Neural cell (in vitro differentiated cells): ENCODE measurements at regions not wholly inside any gene's neighbourhood (a gene's known extent, or its start where the extent isn't known, plus 50 kb on each side); places are given as distances from the start of the nearest gene placed in this dataset.

Source experiments
- H2AFZ ChIP-seq: fragments of 200-600, 300-800 bp; sonication (generic), shearing (Covaris generic); 2 replicates; pipeline ENCODE4 v1.6.0; 2014; ENCODE audit warnings: low read depth, mild to moderate bottlenecking, antibody characterized with exemption, low read length, moderate library complexity
- H3F3A ChIP-seq: fragments of 200-600 bp; shearing (Covaris generic); 2 replicates; pipeline ENCODE4 v1.6.1; 2016; ENCODE audit warnings: mild to moderate bottlenecking, moderate library complexity, mixed read lengths, antibody characterized with exemption, low read length; ENCODE audit not compliant: insufficient read depth, poor library complexity, severe bottlenecking
- H3K27ac ChIP-seq: fragments of 200-600, 300-800 bp; sonication (generic), shearing (Covaris generic); 2 replicates; pipeline ENCODE4 v1.5.1; 2014; ENCODE audit warnings: mild to moderate bottlenecking, low read length, moderate library complexity
- H3K27me3 ChIP-seq: fragments of 300-800, 200-600 bp; sonication (generic), shearing (Covaris generic); 2 replicates; pipeline ENCODE4 v1.6.0; 2014; ENCODE audit warnings: mild to moderate bottlenecking, low read depth, low read length, moderate library complexity; ENCODE audit not compliant: insufficient read depth
- H3K36me3 ChIP-seq: fragments of 300-800, 200-600 bp; sonication (generic), shearing (Covaris generic); 2 replicates; pipeline ENCODE4 v1.5.1; 2014; ENCODE audit warnings: mild to moderate bottlenecking, antibody characterized with exemption, low read length, moderate library complexity; ENCODE audit not compliant: insufficient read depth
- H3K4me2 ChIP-seq: fragments of 300-800, 200-600 bp; sonication (generic), shearing (Covaris generic); 2 replicates; pipeline ENCODE4 v1.6.0; 2014; ENCODE audit warnings: mild to moderate bottlenecking, low read length
- H3K4me3 ChIP-seq: fragments of 300-800, 200-600 bp; sonication (generic), shearing (Covaris generic); 2 replicates; pipeline ENCODE4 v1.5.1; 2014; ENCODE audit warnings: mild to moderate bottlenecking, low read length, moderate library complexity
- H3K79me2 ChIP-seq: fragments of 200-600 bp; shearing (Covaris generic); replicated peaks from 2 replicates; pipeline ENCODE4 v1.6.0; 2014; ENCODE audit warnings: mild to moderate bottlenecking, low read length, moderate library complexity; ENCODE audit not compliant: insufficient read depth
- H3K9ac ChIP-seq: fragments of 300-800, 200-600 bp; sonication (generic), shearing (Covaris generic); 2 replicates; pipeline ENCODE4 v1.6.1; 2016; ENCODE audit warnings: mild to moderate bottlenecking, low read length, mixed read lengths
- H3K9me2 ChIP-seq: fragments of 200-600 bp; shearing (Covaris generic); 2 replicates; pipeline ENCODE4 v1.6.1; 2016; ENCODE audit warnings: mild to moderate bottlenecking, low read length, mixed read lengths; ENCODE audit not compliant: insufficient read depth
- H3K9me3 ChIP-seq: fragments of 200-600, 300-800 bp; sonication (generic), shearing (Covaris generic); 2 replicates; pipeline ENCODE4 v1.6.1; 2016; ENCODE audit warnings: mild to moderate bottlenecking, mixed run types, low read length, moderate library complexity, mixed read lengths
- H4K20me1 ChIP-seq: fragments of 200-600 bp; shearing (Covaris generic); 2 replicates; pipeline ENCODE4 v1.6.1; 2016; ENCODE audit warnings: mild to moderate bottlenecking, mixed run types; ENCODE audit not compliant: insufficient read depth
- CTCF ChIP-seq: fragments of 450-650 bp; IDR thresholded peaks from 2 replicates; pipeline ENCODE4 v1.5.1; 2014; ENCODE audit warnings: antibody characterized with exemption, mild to moderate bottlenecking, moderate library complexity; ENCODE audit not compliant: poor library complexity, severe bottlenecking
- EP300 ChIP-seq: fragments of 450-650 bp; conservative IDR thresholded peaks from 2 replicates; pipeline ENCODE4 v1.6.1; 2014; ENCODE audit warnings: antibody characterized with exemption, mild to moderate bottlenecking, moderate library complexity; ENCODE audit not compliant: poor library complexity, severe bottlenecking
- EZH2 ChIP-seq: fragments of 200-600, 300-800 bp; shearing (Covaris generic), sonication (generic); IDR thresholded peaks from 2 replicates; pipeline ENCODE4 v1.6.1; 2014; ENCODE audit warnings: antibody characterized with exemption, low read length, borderline replicate concordance, mild to moderate bottlenecking; ENCODE audit not compliant: insufficient read depth, poor library complexity, severe bottlenecking
- MXI1 ChIP-seq: fragments of 450-650 bp; conservative IDR thresholded peaks from 2 replicates; pipeline ENCODE4 v1.6.1; 2014; ENCODE audit warnings: antibody characterized with exemption, mild to moderate bottlenecking; ENCODE audit not compliant: poor library complexity, severe bottlenecking
- POLR2AphosphoS5 ChIP-seq: IDR thresholded peaks from 2 replicates; pipeline ENCODE4 v1.6.1; 2012
- RAD21 ChIP-seq: fragments of 450-650 bp; conservative IDR thresholded peaks from 2 replicates; pipeline ENCODE4 v1.6.1; 2014; ENCODE audit warnings: antibody characterized with exemption, mild to moderate bottlenecking, moderate library complexity
- REST ChIP-seq: IDR thresholded peaks from 2 replicates; pipeline ENCODE4 v1.6.1; 2012; ENCODE audit warnings: borderline replicate concordance
- SMC3 ChIP-seq: fragments of 450-650 bp; conservative IDR thresholded peaks from 2 replicates; pipeline ENCODE4 v1.6.1; 2014; ENCODE audit warnings: antibody characterized with exemption, mild to moderate bottlenecking, moderate library complexity; ENCODE audit not compliant: poor library complexity
- TAF1 ChIP-seq: IDR thresholded peaks from 2 replicates; pipeline ENCODE4 v1.6.1; 2012; ENCODE audit warnings: low read depth

- TF ChIP-seq SMC3: no peak
- TF ChIP-seq CTCF: no peak
- no peak for TF ChIP-seq EP300
- no peak for TF ChIP-seq REST
- no peak for TF ChIP-seq MXI1
- TF ChIP-seq POLR2AphosphoS5: no peak
- no peak for TF ChIP-seq TAF1
- no peak for TF ChIP-seq EZH2
- TF ChIP-seq RAD21: no peak
- H3K36me3 ChIP-seq: no peaks in the 10 kb centered on the region
- no peak overlapping the region for H3K4me3 ChIP-seq
- no peaks in the 10 kb centered on the region for H3K27me3 ChIP-seq
- no peaks in the 10 kb centered on the region for H3K9me2 ChIP-seq
- H3K9ac ChIP-seq: no peak overlapping the region
- H3K27ac ChIP-seq: no peak overlapping the region
- H3F3A ChIP-seq: no peaks in the 10 kb centered on the region
- no peaks in the 10 kb centered on the region for H3K79me2 ChIP-seq
- no peaks in the 10 kb centered on the region for H4K20me1 ChIP-seq
- H3K9me3 ChIP-seq: no peaks in the 10 kb centered on the region
- no peak overlapping the region for H3K4me2 ChIP-seq
- H2AFZ ChIP-seq: no peak overlapping the region
Measured at GRCh38 chr10:3554121-3554522, 230.9 kb downstream of the KLF6 start.

- no peaks in the 10 kb centered on the region for H3K9me3 ChIP-seq
- TF ChIP-seq POLR2AphosphoS5 (no peak), TAF1 (no peak), MXI1 (no peak), EZH2 (no peak), RAD21 (no peak), SMC3 (no peak), REST (no peak), EP300 (no peak), CTCF (no peak)
- H4K20me1 ChIP-seq: no peaks in the 10 kb centered on the region
- H3K9ac ChIP-seq: no peak overlapping the region
- H2AFZ ChIP-seq: no peak overlapping the region
- no peak overlapping the region for H3K4me3 ChIP-seq
- H3K79me2 ChIP-seq: no peaks in the 10 kb centered on the region
- no peaks in the 10 kb centered on the region for H3K27me3 ChIP-seq
- no peaks in the 10 kb centered on the region for H3K9me2 ChIP-seq
- no peak overlapping the region for H3K4me2 ChIP-seq
- no peak overlapping the region for H3K27ac ChIP-seq
- H3K36me3 ChIP-seq: no peaks in the 10 kb centered on the region
- H3F3A ChIP-seq: no peaks in the 10 kb centered on the region
Measured at GRCh38 chr10:3552281-3552680, 232.7 kb downstream of the KLF6 start.
